Tongue (tissue), 1 donor: ENCODE measurements at regions not wholly inside any gene's neighbourhood (a gene's known extent, or its start where the extent isn't known, plus 50 kb on each side); places are given as distances from the start of the nearest gene placed in this dataset.
A peak's percentile ranks its signal among the peaks of the same experiment; 100 is the strongest.
"Not testable (repeated sequence)": the region's sequence is repeated elsewhere in the genome, so short reads cannot be mapped to it uniquely, and the experiment has no call there.

Experiments
- DNase-seq: peaks from one replicate; pipeline ENCODE4 v3.0.0-alpha.2; 2015

- no peak for DNase-seq
Observed at GRCh38 chr9:746661-747434, 94.6 kb upstream of the DMRT1 start.

- no peak for DNase-seq
Observed at GRCh38 chr9:747567-747966, 93.9 kb upstream of the DMRT1 start.

GRCh38 chr9:748861-749497, 92.5 kb upstream of the DMRT1 start:
- no peak for DNase-seq

GRCh38 chr9:749716-750115, 91.8 kb upstream of the DMRT1 start:
- no peak for DNase-seq

GRCh38 chr9:750249-750967, 91.1 kb upstream of the DMRT1 start:
- peak; percentile 53 for DNase-seq

- peak; percentile 31 for DNase-seq
Observed at GRCh38 chr9:751137-752051, 90.1 kb upstream of the DMRT1 start.

GRCh38 chr9:752201-752600, 89.3 kb upstream of the DMRT1 start:
- no peak for DNase-seq

- DNase-seq = no peak
Observed at GRCh38 chr9:752681-753200, 88.8 kb upstream of the DMRT1 start.

- not testable (repeated sequence) for DNase-seq
Observed at GRCh38 chr9:753734-754133, 87.8 kb upstream of the DMRT1 start.

- DNase-seq = no peak
Observed at GRCh38 chr9:754150-754931, 87.2 kb upstream of the DMRT1 start.

GRCh38 chr9:755454-756381, 85.8 kb upstream of the DMRT1 start:
- DNase-seq = no peak

- DNase-seq = no peak
Observed at GRCh38 chr9:757246-757881, 84.1 kb upstream of the DMRT1 start.

- DNase-seq = no peak
Observed at GRCh38 chr9:758146-758545, 83.4 kb upstream of the DMRT1 start.

GRCh38 chr9:759541-759940, 82.0 kb upstream of the DMRT1 start:
- no peak for DNase-seq

- DNase-seq = no peak
Observed at GRCh38 chr9:759983-760736, 81.3 kb upstream of the DMRT1 start.

GRCh38 chr9:761176-761792, 80.2 kb upstream of the DMRT1 start:
- no peak for DNase-seq

GRCh38 chr9:761793-762560, 79.5 kb upstream of the DMRT1 start:
- DNase-seq = no peak
